ENCODE measurements at regions not wholly inside any gene's neighbourhood (a gene's known extent, or its start where the extent isn't known, plus 50 kb on each side); places are given as distances from the start of the nearest gene placed in this dataset.
A peak's percentile ranks its signal among the peaks of the same experiment; 100 is the strongest.
"Not testable (repeated sequence)": the region's sequence is repeated elsewhere in the genome, so short reads cannot be mapped to it uniquely, and the experiment has no call there.

DNA sequence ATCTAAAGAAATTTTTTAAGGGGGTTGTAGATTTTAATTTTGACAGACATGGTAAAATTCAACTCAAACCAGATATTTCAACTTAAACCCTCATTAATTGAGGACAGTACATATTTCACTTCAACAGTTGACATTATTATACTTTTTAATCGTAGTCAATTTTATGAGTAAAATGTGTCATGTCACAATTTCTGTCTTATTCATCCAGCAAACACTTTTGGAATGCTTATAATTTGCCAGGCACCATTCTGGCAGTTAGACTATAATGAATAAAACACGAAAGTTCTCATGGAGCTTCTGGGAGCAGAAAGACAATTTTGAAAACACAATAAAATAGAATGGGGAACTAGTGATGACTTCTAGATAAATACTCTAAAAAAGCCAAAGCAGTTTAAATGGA lies 1094.8 kb downstream of the SUCLG1 start:
- no peak for DNase-seq (ENCODE audit: low read depth in 4 of 4, low spot score in 3 of 4)

DNA sequence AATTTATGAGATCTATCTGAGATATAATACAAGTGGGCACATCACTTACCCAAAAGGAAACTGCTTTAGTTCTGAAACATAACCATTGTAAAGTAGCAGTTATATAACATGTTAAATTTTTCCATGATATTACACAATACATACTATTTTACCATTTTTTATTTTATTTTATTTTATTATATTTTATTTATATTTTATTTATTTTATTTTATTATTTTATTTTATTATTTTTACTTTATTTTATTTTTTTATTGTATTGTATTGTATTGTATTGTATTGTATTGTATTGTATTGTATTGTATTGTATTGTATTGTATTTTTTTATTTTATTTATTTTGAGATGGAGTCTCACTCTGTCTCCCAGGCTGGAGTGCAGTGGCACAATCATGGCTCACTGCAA lies 1095.9 kb downstream of the SUCLG1 start:
- DNase-seq (ENCODE audit: low read depth in 4 of 4, low spot score in 3 of 4): not testable (repeated sequence)

DNA sequence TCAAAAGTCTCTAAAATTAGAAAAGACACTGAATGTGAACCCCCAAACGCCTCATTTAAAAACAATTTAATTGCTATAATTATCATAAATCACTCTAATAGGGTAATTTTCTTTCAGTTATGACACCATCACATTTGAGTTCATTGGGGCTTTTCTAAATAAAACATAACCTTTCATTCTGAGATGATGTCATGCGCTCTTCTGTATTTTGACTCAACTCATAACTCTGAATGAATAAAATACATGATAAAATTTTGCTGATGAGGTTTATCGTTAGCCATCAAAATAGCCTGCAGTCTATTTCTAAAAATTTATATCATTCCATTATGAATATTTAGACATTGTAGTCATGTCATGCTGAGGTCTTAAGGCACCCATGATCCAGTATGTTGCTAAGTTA lies 1099.7 kb downstream of the SUCLG1 start:
- no peak for DNase-seq (ENCODE audit: low read depth in 4 of 4, low spot score in 3 of 4)

DNA sequence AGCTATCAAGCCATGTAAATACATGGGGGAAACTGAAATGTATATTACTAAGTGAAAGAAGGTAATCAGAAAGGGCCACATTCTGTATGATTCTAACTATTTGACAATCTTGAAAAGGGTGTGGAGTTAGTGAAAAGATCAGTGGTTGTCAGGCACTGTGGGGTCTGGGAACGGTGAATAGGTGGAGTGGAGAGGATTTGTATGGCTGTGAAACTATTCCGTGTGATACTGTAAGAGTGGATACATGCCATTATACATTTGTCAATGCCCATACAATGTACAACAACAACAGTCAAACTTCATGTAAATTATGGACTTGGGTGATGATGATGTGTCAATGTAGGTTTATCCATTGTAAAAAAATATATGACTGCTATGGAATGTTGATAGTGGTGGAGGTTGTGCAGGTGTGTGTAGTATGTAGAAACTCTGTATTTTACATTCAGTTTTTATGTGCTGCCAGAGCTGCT lies 1116.2 kb downstream of the SUCLG1 start:
- peak in 2 of 4 donors; percentile 8 to 16 for DNase-seq (ENCODE audit: low read depth in 4 of 4, low spot score in 3 of 4)

DNA sequence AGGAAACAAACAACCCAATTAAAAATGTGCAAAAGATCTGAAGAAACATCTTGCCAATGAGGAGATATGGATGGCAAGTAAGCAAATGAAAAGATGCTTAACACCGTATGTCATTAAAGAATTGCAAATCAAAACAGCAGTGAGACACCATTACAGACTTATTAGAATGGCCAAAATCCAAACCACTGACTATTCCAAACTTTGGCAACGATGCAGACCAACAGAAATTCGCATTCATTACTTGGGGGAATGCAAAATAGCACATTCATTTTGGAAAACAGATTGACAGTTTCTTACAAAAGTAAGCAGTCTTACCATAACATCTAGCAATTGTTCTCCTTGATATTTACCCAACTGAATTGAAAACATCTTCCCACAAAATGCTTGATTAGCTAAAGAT lies 1118.7 kb downstream of the SUCLG1 start:
- DNase-seq (ENCODE audit: low read depth in 4 of 4, low spot score in 3 of 4): no peak

DNA sequence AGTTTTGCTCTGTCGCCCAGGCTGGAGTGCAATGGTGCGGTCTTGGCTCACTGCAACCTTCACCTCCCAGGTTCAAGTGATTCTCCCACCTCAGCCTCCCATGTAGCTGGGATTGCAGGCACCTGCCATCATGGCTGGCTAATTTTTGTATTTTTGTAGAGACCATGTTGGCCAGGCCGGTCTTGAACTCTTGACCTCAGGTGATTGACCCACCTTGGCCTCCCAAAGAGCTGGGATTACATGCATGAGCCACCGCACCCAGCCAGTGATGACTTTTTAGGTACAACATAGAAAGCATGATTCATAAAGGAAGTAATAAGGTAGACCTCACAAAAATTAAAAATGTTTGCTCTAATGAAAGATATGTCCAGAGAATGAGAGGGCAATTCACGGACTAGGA lies 1119.1 kb downstream of the SUCLG1 start:
- DNase-seq (ENCODE audit: low read depth in 4 of 4, low spot score in 3 of 4): not testable (repeated sequence)

DNA sequence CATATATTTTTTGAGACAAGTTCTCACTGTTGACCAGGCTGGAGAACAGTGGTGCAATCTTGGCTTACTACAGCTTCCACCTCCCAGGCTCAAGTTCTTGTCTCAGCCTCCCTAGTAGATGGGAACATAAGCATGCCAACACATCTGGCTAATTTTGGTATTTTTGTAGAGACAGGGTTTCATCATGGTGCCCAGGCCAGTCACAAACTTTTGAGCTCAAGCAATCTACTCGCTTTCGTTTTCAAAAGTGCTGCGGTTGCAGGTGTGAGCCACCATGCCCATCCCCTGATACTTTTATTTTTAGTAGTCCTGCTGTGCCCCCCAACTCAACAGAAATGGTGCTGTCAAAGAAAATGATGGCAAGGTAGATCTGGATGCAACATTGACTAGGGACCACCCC lies 1127.3 kb downstream of the SUCLG1 start:
- no peak for DNase-seq (ENCODE audit: low read depth in 4 of 4, low spot score in 3 of 4)

DNA sequence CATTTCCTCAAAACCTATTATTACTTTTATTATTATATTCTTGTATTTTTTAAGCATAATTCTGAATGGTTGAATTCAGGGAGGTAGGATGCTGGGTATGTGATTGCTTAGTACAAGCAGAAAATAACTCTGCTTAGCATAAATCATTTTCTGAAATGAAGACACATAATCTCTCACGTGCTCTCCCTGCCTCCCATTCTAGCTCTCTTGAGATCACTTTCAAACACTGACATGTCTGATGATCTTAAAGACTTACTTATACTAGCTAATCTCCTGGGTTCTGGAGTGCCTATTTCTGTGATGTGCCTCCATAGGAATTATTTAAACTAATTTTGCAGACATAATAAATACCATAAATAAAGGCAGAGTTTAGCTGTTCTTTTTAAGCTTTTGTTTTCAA lies 1136.0 kb downstream of the SUCLG1 start:
- DNase-seq (ENCODE audit: low read depth in 4 of 4, low spot score in 3 of 4): no peak

DNA sequence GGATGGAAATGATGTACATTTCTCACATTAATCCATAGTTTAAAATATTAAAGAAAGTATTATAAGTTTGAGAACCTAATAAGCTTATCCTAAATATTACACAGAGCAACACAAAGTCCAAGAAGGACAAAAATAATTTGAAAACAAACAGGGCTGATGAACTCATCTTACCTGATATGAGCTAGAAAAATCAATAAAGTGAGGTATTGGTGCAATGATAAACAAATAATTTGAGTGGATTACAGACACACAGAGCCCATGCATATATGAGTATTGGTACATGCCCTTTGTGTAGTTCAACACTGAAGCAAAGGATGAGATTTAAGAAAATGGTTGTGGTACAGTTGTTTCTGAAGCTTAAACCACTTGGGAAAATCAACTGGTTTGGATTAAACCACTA lies 1139.0 kb downstream of the SUCLG1 start:
- DNase-seq (ENCODE audit: low read depth in 4 of 4, low spot score in 3 of 4): no peak

DNA sequence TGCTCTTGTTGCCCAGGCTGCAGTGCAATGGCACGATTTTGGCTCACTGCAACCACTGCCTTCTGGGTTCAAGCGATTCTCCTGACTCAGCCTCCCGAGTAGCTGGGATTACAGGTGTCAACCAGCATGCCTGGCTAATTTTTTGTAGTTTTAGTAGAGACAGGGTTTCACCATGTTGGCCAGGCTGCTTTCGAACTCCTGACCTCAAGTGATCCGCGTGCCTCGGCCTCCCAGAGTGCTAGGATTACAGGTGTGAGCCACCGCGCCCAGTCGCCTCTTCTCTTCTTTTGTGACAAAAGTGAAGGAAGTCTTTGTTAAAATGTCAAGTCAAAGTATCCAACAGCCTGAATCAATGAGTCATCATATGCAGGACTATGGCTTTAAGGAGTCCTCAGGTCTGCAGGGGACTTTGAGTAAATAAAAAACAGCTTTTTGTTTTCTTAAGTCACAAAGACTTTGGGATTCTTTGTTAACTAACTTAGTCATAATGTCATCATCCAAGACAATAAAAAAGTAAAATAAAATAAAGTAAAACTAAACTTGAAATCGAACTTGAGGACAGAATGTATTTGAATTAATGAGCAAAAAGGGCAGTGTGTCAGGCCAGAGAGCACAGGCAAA lies 1153.2 kb downstream of the SUCLG1 start:
- DNase-seq (ENCODE audit: low read depth in 4 of 4, low spot score in 3 of 4): no peak

DNA sequence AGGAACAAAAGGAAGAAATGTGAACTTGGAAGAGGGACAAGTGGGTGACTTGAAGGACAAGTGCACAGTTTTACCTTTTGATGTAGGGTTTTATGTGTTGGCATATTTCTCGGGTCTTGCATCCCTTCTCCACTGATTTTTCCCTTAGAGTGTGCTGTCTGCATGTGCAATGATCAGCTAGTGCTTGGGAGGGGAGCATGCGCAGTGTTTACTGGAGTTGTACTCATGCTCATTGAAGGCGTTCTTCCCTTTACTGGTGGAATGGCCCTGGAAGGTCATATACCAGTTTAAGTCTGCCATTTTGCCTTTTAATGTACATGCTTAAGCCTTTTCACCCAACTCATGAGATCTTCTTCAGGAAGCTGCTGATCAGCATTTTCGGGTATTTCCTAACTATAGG lies 1168.0 kb downstream of the SUCLG1 start:
- DNase-seq (ENCODE audit: low read depth in 4 of 4, low spot score in 3 of 4): no peak

DNA sequence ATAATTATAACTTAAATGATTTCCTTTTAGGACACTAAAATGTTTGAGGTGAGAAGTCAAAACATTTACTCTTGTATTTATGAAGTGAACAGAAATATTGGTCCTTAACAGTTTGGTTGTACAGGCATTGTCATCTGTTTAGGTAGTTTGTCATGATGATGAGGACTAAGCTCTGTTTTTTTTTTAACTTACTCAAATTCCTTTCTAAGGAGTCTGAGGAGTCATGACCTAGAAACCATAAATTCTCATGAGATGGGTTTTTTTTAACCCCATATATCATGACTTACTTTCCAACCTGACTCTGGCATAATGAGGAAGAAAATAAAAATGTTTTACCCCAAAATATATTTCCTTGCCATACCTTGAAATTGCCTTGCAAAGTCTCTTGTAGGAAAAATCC lies 1176.2 kb downstream of the SUCLG1 start:
- DNase-seq (ENCODE audit: low read depth in 4 of 4, low spot score in 3 of 4): no peak

DNA sequence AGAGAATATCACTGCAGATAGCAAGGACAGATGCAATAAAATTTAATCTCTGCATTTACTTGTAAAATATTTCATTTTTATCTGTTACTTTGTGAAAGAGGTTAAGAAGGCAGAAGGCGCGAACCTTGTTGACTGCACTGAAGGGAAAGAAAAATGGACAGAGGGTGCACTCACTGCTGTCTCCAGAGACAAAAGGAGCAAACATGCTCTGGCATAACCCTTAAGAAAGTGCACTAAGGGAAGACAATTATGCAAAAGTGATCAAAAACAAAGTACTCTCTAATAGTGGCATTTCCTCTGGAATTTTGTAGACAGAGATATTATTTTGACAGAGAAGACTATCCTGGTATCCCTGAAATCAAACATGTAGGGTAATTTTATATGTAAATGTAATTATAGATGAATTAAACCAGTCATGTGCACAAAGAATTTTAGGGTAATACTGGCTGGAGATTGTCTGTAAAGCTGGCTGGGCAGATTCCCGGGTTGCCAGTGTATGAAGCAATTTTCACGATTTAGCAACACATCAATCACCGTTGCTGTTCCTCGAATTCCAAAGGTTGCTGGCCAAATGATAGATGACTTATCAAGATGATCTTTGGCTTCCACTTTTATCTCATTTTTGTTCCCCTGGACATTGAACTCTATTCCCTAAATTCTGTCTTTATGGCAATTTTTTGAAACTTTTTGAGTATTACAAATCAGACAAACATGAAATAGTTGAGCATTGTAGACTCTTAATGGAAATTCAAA lies 1176.9 kb downstream of the SUCLG1 start:
- DNase-seq (ENCODE audit: low read depth in 4 of 4, low spot score in 3 of 4): no peak

DNA sequence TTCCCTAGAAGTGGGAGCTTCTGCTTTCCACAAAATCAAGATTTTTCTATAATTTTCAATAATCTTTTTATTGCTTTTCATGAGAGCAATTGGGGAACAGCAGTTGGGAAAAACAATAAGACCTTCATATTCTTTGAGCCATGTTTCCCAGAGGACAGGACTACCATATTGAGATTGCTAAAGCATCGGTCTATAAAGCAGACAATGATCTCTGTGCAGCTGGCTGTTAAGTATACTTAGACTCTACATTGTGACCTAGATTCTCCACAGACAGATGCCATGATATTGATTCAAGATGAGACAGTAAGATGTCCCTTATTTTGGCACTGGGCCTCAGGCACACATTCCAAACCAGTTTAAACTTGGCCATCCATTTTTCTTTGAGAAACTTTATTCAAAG lies 1178.7 kb downstream of the SUCLG1 start:
- no peak for DNase-seq (ENCODE audit: low read depth in 4 of 4, low spot score in 3 of 4)

DNA sequence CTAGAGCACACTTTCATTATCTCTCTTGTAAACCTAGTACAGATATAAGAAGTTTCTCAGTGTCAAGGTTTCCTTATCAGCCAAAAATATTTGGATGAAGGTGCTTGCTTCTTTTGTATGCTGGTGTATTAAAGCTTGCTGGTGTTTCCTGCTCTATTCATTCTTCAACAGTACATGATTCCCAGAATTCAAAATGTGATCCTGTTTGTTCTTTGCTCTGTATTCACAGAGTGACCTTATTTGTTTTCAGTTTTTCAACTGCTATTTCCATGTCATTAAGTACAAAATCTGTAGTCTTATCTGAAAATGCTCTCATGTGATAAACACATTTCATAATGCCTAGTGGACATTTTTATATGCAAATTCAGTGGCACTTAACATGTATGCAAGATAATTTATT lies 1185.8 kb downstream of the SUCLG1 start:
- no peak for DNase-seq (ENCODE audit: low read depth in 4 of 4, low spot score in 3 of 4)

DNA sequence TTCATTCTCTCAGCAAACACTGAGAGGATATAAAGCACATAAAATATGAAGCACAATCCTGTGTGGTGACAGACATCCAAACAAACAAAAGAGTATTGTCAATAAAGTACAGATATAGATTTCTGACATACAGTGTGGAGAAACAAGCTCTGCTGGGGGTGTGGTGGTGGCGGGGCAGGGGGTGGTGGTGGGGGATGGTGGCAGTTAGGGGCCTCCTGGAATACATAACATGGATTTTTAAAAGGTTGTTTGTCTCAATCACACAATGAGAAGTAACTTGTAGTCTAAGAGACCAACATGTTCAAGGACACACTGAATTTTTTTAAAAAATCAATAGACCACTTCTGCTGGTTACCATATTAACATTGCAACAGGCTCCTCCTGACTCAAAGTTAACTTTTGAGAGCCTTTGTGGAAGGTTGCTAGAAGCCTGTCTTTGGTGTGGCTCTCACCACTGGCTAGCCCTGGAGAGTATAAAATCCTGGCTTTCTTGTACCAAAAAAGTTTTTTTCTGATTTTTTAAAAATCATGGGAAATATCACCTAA lies 1197.4 kb downstream of the SUCLG1 start:
- DNase-seq (ENCODE audit: low read depth in 4 of 4, low spot score in 3 of 4): no peak

DNA sequence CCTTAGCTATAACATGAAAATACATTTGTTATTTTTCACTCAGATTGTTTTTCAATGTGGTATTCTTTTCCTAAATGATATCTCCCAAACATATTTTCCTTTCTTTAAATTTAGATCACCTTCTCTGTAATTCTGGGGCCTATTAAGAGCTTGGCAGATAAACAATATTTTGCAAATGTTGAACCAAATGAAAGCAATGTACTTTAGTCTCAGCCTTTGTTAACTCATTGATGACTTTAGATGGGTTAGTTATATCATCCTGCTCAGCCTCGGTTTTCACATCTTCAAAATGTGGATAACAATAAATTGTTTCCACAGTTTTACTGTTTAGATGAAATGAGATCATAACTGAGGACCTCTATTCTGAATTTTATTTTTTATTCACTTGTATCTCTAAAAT lies 1205.2 kb downstream of the SUCLG1 start:
- DNase-seq (ENCODE audit: low read depth in 4 of 4, low spot score in 3 of 4): no peak

DNA sequence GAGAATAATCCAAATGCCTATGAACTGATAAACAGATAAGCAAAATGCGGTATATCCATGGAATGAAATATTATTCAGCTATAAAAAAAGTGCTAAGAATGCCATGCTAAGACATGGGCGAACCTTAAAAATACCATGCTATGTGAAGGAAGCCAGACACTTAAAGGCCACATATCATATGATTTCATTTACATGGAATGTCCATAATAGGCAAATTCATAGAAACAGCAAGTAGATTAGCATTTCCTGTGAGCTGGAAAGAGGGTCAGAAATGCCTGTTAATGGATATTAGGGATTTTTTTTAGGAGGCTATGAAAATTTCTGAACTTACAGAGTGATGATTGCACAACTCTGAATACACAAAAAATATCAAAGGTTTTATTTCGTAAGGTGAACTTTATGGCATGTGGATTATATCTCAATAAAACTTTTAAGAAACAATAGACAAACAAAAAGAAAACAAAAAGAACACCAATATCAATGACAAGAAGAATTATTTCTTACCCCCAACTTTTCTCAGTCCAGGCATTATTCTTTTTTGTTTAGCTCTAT lies 1207.7 kb downstream of the SUCLG1 start:
- no peak for DNase-seq (ENCODE audit: low read depth in 4 of 4, low spot score in 3 of 4)

DNA sequence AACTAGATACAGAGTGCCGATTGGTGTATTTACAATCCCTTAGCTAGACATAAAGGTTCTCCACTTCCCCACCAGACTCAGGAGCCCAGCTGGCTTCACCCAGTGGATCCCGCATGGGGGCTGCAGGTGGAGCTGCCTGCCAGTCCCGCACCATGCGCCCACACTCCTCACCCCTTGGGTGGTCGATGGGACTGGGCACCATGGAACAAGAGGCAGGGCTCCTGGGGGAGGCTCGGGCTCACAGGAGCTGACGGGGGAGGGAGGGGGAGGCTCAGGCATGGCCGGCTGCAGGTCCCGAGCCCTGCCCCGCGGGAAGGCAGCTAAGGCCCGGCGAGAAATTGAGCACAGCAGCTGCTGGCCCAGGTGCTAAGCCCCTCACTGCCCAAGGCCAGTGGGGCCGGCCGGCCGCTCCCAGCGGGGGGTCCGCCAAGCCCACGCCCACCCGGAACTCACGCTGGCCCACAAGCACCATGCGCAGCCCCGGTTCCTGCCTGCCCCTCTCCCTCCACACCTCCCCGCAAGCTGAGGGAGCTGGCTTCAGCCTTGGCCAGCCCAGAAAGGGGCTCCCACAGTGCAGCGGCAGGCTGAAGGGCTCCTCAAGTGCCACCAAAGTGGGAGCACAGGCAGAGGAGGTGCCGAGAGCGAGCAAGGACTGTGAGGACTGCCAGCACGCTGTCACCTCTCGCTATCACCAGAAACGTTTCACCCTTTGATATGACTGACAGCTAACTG lies 1213.1 kb downstream of the SUCLG1 start:
- DNase-seq (ENCODE audit: low read depth in 4 of 4, low spot score in 3 of 4): not testable (repeated sequence)

DNA sequence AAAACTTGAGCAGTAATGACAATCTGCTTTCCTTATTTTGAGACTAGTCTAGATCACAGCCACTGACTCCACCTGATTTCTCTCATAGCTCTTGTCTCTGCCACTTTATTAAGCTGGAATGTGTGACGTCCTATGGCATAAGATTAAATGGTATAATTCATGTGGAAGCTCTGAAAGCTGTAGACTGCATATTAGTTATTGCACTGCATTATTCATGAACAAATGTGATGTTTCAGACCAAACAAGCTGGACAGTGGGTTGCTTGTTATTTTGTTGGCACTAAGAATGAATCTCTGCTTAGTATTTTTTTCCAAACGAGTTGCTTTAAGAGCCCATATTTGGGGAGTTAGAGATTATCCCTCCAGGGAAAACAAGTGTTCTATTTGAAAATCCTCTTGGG lies 1218.5 kb downstream of the SUCLG1 start:
- DNase-seq (ENCODE audit: low read depth in 4 of 4, low spot score in 3 of 4): no peak

DNA sequence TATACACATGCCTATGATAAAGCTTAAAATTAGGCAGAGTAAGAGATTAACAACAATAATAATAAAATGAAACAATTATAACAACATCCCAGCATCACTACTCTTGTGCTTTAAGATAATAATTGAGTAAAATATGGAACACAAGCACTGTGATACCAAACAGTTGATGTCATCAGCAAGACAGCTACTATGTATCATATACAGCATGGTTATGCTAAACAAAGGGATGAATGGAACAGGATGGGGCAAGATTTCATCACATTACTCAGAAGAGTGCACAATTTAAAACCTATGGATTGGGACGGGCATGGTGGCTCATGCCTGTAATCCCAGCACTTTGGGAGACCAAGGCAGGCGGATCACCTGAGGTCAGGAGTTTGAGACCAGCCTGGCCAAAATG lies 1221.0 kb downstream of the SUCLG1 start:
- no peak for DNase-seq (ENCODE audit: low read depth in 4 of 4, low spot score in 3 of 4)

Measured in right renal pelvis (tissue), 4 donors.